GM19023 (cell line): ENCODE measurements at regions not wholly inside any gene's neighbourhood (a gene's known extent, or its start where the extent isn't known, plus 50 kb on each side); places are given as distances from the start of the nearest gene placed in this dataset.
"Not testable (repeated sequence)": the region's sequence is repeated elsewhere in the genome, so short reads cannot be mapped to it uniquely, and the experiment has no call there.

Experiments used
- ATAC-seq: cut with Tn5 transposase; IDR thresholded peaks from one replicate; pipeline ENCODE4 v1.9.1; 2021; ENCODE audit warnings: mild to moderate bottlenecking, moderate library complexity; ENCODE audit not compliant: unreplicated experiment

- ATAC-seq, result no peak
These were observed 480.2 kb downstream of the PLK2 start for GRCh38 chr5:57979671-57980070.

- no peak for ATAC-seq
These were observed 483.4 kb downstream of the PLK2 start for GRCh38 chr5:57976506-57976905.

- ATAC-seq, result not testable (repeated sequence)
These were observed 487.8 kb downstream of the PLK2 start for GRCh38 chr5:57972099-57972498.

GRCh38 chr5:57960569-57960968, 478.0 kb upstream of the ACTBL2 start:
- no peak for ATAC-seq

- no peak for ATAC-seq
These were observed 474.0 kb upstream of the ACTBL2 start for GRCh38 chr5:57956636-57957035.

- ATAC-seq, result no peak
These were observed 472.9 kb upstream of the ACTBL2 start for GRCh38 chr5:57955511-57955910.

- no peak for ATAC-seq
These were observed 471.2 kb upstream of the ACTBL2 start for GRCh38 chr5:57953792-57954191.

GRCh38 chr5:57950616-57951228, 468.1 kb upstream of the ACTBL2 start:
- no peak for ATAC-seq

- ATAC-seq, result no peak
These were observed 465.5 kb upstream of the ACTBL2 start for GRCh38 chr5:57948091-57948490.

- ATAC-seq, result no peak
These were observed 464.6 kb upstream of the ACTBL2 start for GRCh38 chr5:57947181-57947580.

GRCh38 chr5:57940879-57941278, 458.3 kb upstream of the ACTBL2 start:
- ATAC-seq, result no peak

GRCh38 chr5:57940236-57940635, 457.6 kb upstream of the ACTBL2 start:
- ATAC-seq, result no peak

- ATAC-seq, result no peak
These were observed 457.2 kb upstream of the ACTBL2 start for GRCh38 chr5:57939771-57940170.

GRCh38 chr5:57939335-57939734, 456.7 kb upstream of the ACTBL2 start:
- ATAC-seq, result no peak

GRCh38 chr5:57938174-57938557, 455.6 kb upstream of the ACTBL2 start:
- ATAC-seq, result no peak

- ATAC-seq, result no peak
These were observed 455.0 kb upstream of the ACTBL2 start for GRCh38 chr5:57937501-57938173.

GRCh38 chr5:57937025-57937424, 454.4 kb upstream of the ACTBL2 start:
- ATAC-seq, result no peak

GRCh38 chr5:57932761-57933160, 450.1 kb upstream of the ACTBL2 start:
- ATAC-seq, result no peak

GRCh38 chr5:57931807-57932206, 449.2 kb upstream of the ACTBL2 start:
- ATAC-seq, result no peak

- ATAC-seq, result no peak
These were observed 448.7 kb upstream of the ACTBL2 start for GRCh38 chr5:57931352-57931751.

- no peak for ATAC-seq
These were observed 446.7 kb upstream of the ACTBL2 start for GRCh38 chr5:57929271-57929670.

GRCh38 chr5:57923094-57923493, 440.5 kb upstream of the ACTBL2 start:
- ATAC-seq, result not testable (repeated sequence)

- ATAC-seq, result no peak
These were observed 434.4 kb upstream of the ACTBL2 start for GRCh38 chr5:57917004-57917403.
